NCI-H2196 treated with DMSO at 0.1 percent for 48 hours (cell line): ENCODE measurements at regions not wholly inside any gene's neighbourhood (a gene's known extent, or its start where the extent isn't known, plus 50 kb on each side); places are given as distances from the start of the nearest gene placed in this dataset.

Experiments
- DNase-seq: peaks from one replicate; lab custom pipeline; 2025; ENCODE audit not compliant: unreplicated experiment; lab: John Stamatoyannopoulos, UW

GRCh38 chr2:145184741-145185651 lies 665.1 kb upstream of the ZEB2 start:
- no peak for DNase-seq

- no peak for DNase-seq
Measured at GRCh38 chr2:145169285-145169684, 649.4 kb upstream of the ZEB2 start.

- no peak for DNase-seq
Measured at GRCh38 chr2:145168091-145168490, 648.2 kb upstream of the ZEB2 start.

GRCh38 chr2:145166731-145167302 lies 646.9 kb upstream of the ZEB2 start:
- DNase-seq, result no peak

- no peak for DNase-seq
Measured at GRCh38 chr2:145161656-145162055, 641.7 kb upstream of the ZEB2 start.

- no peak for DNase-seq
Measured at GRCh38 chr2:145160855-145161254, 640.9 kb upstream of the ZEB2 start.

- no peak for DNase-seq
Measured at GRCh38 chr2:145159676-145160075, 639.8 kb upstream of the ZEB2 start.

- DNase-seq, result no peak
Measured at GRCh38 chr2:145157741-145158591, 638.0 kb upstream of the ZEB2 start.

GRCh38 chr2:145157036-145157675 lies 637.2 kb upstream of the ZEB2 start:
- no peak for DNase-seq

- DNase-seq, result no peak
Measured at GRCh38 chr2:145156199-145156598, 636.3 kb upstream of the ZEB2 start.

- no peak for DNase-seq
Measured at GRCh38 chr2:145155196-145155595, 635.3 kb upstream of the ZEB2 start.

- no peak for DNase-seq
Measured at GRCh38 chr2:145154731-145155130, 634.8 kb upstream of the ZEB2 start.

GRCh38 chr2:145146691-145147090 lies 626.8 kb upstream of the ZEB2 start:
- no peak for DNase-seq

- DNase-seq, result no peak
Measured at GRCh38 chr2:145144131-145144728, 624.3 kb upstream of the ZEB2 start.

- DNase-seq, result no peak
Measured at GRCh38 chr2:145141981-145142380, 622.1 kb upstream of the ZEB2 start.

- no peak for DNase-seq
Measured at GRCh38 chr2:145140658-145141057, 620.7 kb upstream of the ZEB2 start.

- DNase-seq, result no peak
Measured at GRCh38 chr2:145138626-145139025, 618.7 kb upstream of the ZEB2 start.

- no peak for DNase-seq
Measured at GRCh38 chr2:145137901-145138300, 618.0 kb upstream of the ZEB2 start.

- DNase-seq, result no peak
Measured at GRCh38 chr2:145137211-145137610, 617.3 kb upstream of the ZEB2 start.

- no peak for DNase-seq
Measured at GRCh38 chr2:145136702-145137101, 616.8 kb upstream of the ZEB2 start.

- no peak for DNase-seq
Measured at GRCh38 chr2:145126146-145126545, 606.2 kb upstream of the ZEB2 start.
